ENCODE measurements at regions not wholly inside any gene's neighbourhood (a gene's known extent, or its start where the extent isn't known, plus 50 kb on each side); places are given as distances from the start of the nearest gene placed in this dataset.

GRCh38 chrX:17922303-17922702, 61.2 kb upstream of the RAI2 start:
- Histone ChIP-seq H3K27me3 (no peaks in the 10 kb centered on the region), H3K4me3 (no peak overlapping the region), H3K4me1 (no peaks in the 10 kb centered on the region), H3K27ac (no peak overlapping the region), H3K9me3 (peaks cover 0 to 5% (median 0%) of the 10 kb centered on the region in 4 donors), H3K36me3 (no peaks in the 10 kb centered on the region)
- ATAC-seq (ENCODE audit: low FRiP score in 2 of 2) (no peak), DNase-seq (no peak)
- 59 to 72% methylated on average over 5 of the region's 5 CpGs for WGBS, 2 donors
- TF ChIP-seq EP300 (IDR thresholded peaks at IDR 0.05) (no peak), POLR2AphosphoS5 (IDR thresholded peaks at IDR 0.05) (no peak), POLR2A (IDR thresholded peaks at IDR 0.05) (no peak), CTCF (IDR thresholded peaks at IDR 0.05) (no peak)

GRCh38 chrX:17919896-17920446, 58.9 kb upstream of the RAI2 start:
- Histone ChIP-seq H3K4me1 (no peaks in the 10 kb centered on the region), H3K27me3 (no peaks in the 10 kb centered on the region), H3K27ac (no peak overlapping the region), H3K36me3 (no peaks in the 10 kb centered on the region), H3K9me3 (no peaks in the 10 kb centered on the region), H3K4me3 (no peak overlapping the region)
- ATAC-seq (ENCODE audit: low FRiP score in 2 of 2), result no peak
- TF ChIP-seq POLR2A (IDR thresholded peaks at IDR 0.05) (no peak), POLR2AphosphoS5 (IDR thresholded peaks at IDR 0.05) (no peak), EP300 (IDR thresholded peaks at IDR 0.05) (no peak), CTCF (IDR thresholded peaks at IDR 0.05) (no peak)
- 71 to 88% methylated on average over 6 of the region's 6 CpGs for WGBS, 2 donors
- DNase-seq, result no peak

GRCh38 chrX:17917945-17918577, 57.0 kb upstream of the RAI2 start:
- H3K4me1 ChIP-seq, result no peaks in the 10 kb centered on the region
- WGBS, 2 donors, result 85 to 92% methylated on average over 4 of the region's 4 CpGs
- no peak overlapping the region for H3K4me3 ChIP-seq
- DNase-seq, result no peak
- H3K27ac ChIP-seq, result no peak overlapping the region
- H3K36me3 ChIP-seq, result no peaks in the 10 kb centered on the region
- ATAC-seq (ENCODE audit: low FRiP score in 2 of 2), result no peak
- no peaks in the 10 kb centered on the region for H3K27me3 ChIP-seq
- no peak for TF ChIP-seq CTCF (IDR thresholded peaks at IDR 0.05)
- no peak for TF ChIP-seq POLR2A (IDR thresholded peaks at IDR 0.05)
- TF ChIP-seq EP300 (IDR thresholded peaks at IDR 0.05), result no peak
- TF ChIP-seq POLR2AphosphoS5 (IDR thresholded peaks at IDR 0.05), result no peak
- no peaks in the 10 kb centered on the region for H3K9me3 ChIP-seq

GRCh38 chrX:17913801-17914200, 52.7 kb upstream of the RAI2 start:
- H3K9me3 ChIP-seq, result no peaks in the 10 kb centered on the region
- DNase-seq (no peak), ATAC-seq (ENCODE audit: low FRiP score in 2 of 2) (no peak)
- no peak for TF ChIP-seq EP300 (IDR thresholded peaks at IDR 0.05)
- TF ChIP-seq POLR2AphosphoS5 (IDR thresholded peaks at IDR 0.05), result no peak
- no peaks in the 10 kb centered on the region for H3K4me1 ChIP-seq
- H3K27me3 ChIP-seq, result no peaks in the 10 kb centered on the region
- 80 to 82% methylated on average over 1 to 6 of the region's 6 CpGs for WGBS, 2 donors
- no peaks in the 10 kb centered on the region for H3K36me3 ChIP-seq
- no peak overlapping the region for H3K27ac ChIP-seq
- no peak overlapping the region for H3K4me3 ChIP-seq
